ENCODE measurements at regions not wholly inside any gene's neighbourhood (a gene's known extent, or its start where the extent isn't known, plus 50 kb on each side); places are given as distances from the start of the nearest gene placed in this dataset.

GRCh38 chr21:24969068-24969467 is 638.2 kb downstream of the MRPL39 start:
- no peak overlapping the region for H3K27ac ChIP-seq (ENCODE audit: insufficient read depth, low read depth, low read length)
- no peaks in the 10 kb centered on the region for H4K20me1 ChIP-seq (replicated peaks; ENCODE audit: control insufficient read depth, extremely low read depth, insufficient read depth, low read length)
- H3K79me2 ChIP-seq (ENCODE audit: control insufficient read depth, insufficient read depth, low read length) = no peaks in the 10 kb centered on the region
- CTCF ChIA-PET = no interaction called here
- H3K9me1 ChIP-seq (replicated peaks; ENCODE audit: control insufficient read depth, extremely low read depth, insufficient read depth, low read length) = no peaks in the 10 kb centered on the region
- H3K4me3 ChIP-seq (replicated peaks in 1 of 3; ENCODE audit: insufficient read depth in 1 of 3, low read depth in 1 of 3, low read length in 3 of 3) = no peak overlapping the region
- FAIRE-seq (no peak), DNase-seq (ENCODE audit: low read depth, low spot score) (no peak)
- H2AFZ ChIP-seq (ENCODE audit: low read depth, low read length) = no peak overlapping the region
- H3K4me2 ChIP-seq (ENCODE audit: insufficient read depth, low read length) = no peak overlapping the region
- no peak overlapping the region for H3K9ac ChIP-seq (replicated peaks; ENCODE audit: extremely low read depth, insufficient read depth, low read length)
- H3K27me3 ChIP-seq (ENCODE audit: control insufficient read depth in 2 of 2, insufficient read depth in 2 of 2, low read length in 2 of 2) = no peaks in the 10 kb centered on the region
- dilution Hi-C loops (cut with MboI; ENCODE audit: extremely low pct_ligation_motif_present, low sequenced_read_pairs) (no loop called here), intact Hi-C loops (cut with micrococcal nuclease) (no loop called here)
- no peaks in the 10 kb centered on the region for H3K4me1 ChIP-seq (ENCODE audit: control insufficient read depth, extremely low read depth, insufficient read depth, low read length)
- H3K9me3 ChIP-seq (replicated peaks; ENCODE audit: control insufficient read depth, insufficient read depth, low read length) = peaks cover 4% of the 10 kb centered on the region
- TF ChIP-seq FOS (IDR thresholded peaks at IDR 0.05; ENCODE audit: borderline replicate concordance, insufficient read depth, low read length) (no peak), MAX (IDR thresholded peaks at IDR 0.05; ENCODE audit: insufficient read depth, insufficient read length) (no peak), CTCF (IDR thresholded peaks at IDR 0.05; ENCODE audit: extremely low read depth in 1 of 2, insufficient read depth in 1 of 2, low read depth in 1 of 2, low read length in 2 of 2) (no peak), EZH2 (IDR thresholded peaks at IDR 0.05; ENCODE audit: borderline replicate concordance, low read depth, low read length, severe bottlenecking) (no peak), POLR2A (IDR thresholded peaks at IDR 0.05; ENCODE audit: low read depth, low read length) (no peak), MYC (IDR thresholded peaks at IDR 0.05; ENCODE audit: low read depth, low read length) (no peak), JUN (IDR thresholded peaks at IDR 0.05; ENCODE audit: borderline replicate concordance, insufficient read depth, insufficient read length, low read depth) (no peak), POLR2AphosphoS5 (IDR thresholded peaks at IDR 0.05; ENCODE audit: insufficient read depth, low read depth, low read length) (no peak), GATA2 (IDR thresholded peaks at IDR 0.05; ENCODE audit: insufficient read depth, insufficient read length, low read depth, low read length) (no peak)
- no peaks in the 10 kb centered on the region for H3K36me3 ChIP-seq (ENCODE audit: control insufficient read depth in 2 of 2, extremely low read depth in 1 of 2, insufficient read depth in 2 of 2, low read length in 2 of 2)
- POLR2A ChIA-PET = no interaction called here
- BruUV-seq (replicated peaks) = no TSS peak

Data from endothelial cell of umbilical vein (primary cell).